ENCODE measurements at regions not wholly inside any gene's neighbourhood (a gene's known extent, or its start where the extent isn't known, plus 50 kb on each side); places are given as distances from the start of the nearest gene placed in this dataset.

GRCh38 chr2:119059287-119059686, 99.3 kb downstream of the C1QL2 start:
- TF ChIP-seq, protein P1, sequence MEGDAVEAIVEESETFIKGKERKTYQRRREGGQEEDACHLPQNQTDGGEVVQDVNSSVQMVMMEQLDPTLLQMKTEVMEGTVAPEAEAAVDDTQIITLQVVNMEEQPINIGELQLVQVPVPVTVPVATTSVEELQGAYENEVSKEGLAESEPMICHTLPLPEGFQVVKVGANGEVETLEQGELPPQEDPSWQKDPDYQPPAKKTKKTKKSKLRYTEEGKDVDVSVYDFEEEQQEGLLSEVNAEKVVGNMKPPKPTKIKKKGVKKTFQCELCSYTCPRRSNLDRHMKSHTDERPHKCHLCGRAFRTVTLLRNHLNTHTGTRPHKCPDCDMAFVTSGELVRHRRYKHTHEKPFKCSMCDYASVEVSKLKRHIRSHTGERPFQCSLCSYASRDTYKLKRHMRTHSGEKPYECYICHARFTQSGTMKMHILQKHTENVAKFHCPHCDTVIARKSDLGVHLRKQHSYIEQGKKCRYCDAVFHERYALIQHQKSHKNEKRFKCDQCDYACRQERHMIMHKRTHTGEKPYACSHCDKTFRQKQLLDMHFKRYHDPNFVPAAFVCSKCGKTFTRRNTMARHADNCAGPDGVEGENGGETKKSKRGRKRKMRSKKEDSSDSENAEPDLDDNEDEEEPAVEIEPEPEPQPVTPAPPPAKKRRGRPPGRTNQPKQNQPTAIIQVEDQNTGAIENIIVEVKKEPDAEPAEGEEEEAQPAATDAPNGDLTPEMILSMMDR (IDR thresholded peaks at IDR 0.05; ENCODE audit: insufficient read depth, low read depth, low read length): no peak
- TF ChIP-seq EZH2 (IDR thresholded peaks at IDR 0.05; ENCODE audit: insufficient read depth, low read length): no peak

Data from astrocyte (in vitro differentiated cells and primary cell).